Hepatocyte (in vitro differentiated cells): ENCODE measurements at regions not wholly inside any gene's neighbourhood (a gene's known extent, or its start where the extent isn't known, plus 50 kb on each side); places are given as distances from the start of the nearest gene placed in this dataset.
"Not testable (repeated sequence)": the region's sequence is repeated elsewhere in the genome, so short reads cannot be mapped to it uniquely, and the experiment has no call there.

ENCODE experiments used
- EZH2 ChIP-seq: fragments of 200-600 bp; sonication (generic); IDR thresholded peaks from 2 replicates; pipeline ENCODE4 v1.6.1; 2016; ENCODE audit warnings: antibody characterized with exemption, mild to moderate bottlenecking, borderline replicate concordance
- EZH2phosphoT487 ChIP-seq: fragments of 200-600 bp; sonication (generic); IDR thresholded peaks from one replicate; pipeline ENCODE4 v1.6.1; 2018; ENCODE audit warnings: antibody characterized with exemption, mild to moderate bottlenecking, low read depth, moderate library complexity; ENCODE audit not compliant: unreplicated experiment, severe bottlenecking
- TF ChIP-seq, protein P1 (sequence below): fragments of 200-600 bp; sonication (generic); IDR thresholded peaks from 2 replicates; pipeline ENCODE4 v1.5.1; 2016; ENCODE audit warnings: antibody characterized with exemption, mild to moderate bottlenecking; ENCODE audit not compliant: poor library complexity

DNA sequence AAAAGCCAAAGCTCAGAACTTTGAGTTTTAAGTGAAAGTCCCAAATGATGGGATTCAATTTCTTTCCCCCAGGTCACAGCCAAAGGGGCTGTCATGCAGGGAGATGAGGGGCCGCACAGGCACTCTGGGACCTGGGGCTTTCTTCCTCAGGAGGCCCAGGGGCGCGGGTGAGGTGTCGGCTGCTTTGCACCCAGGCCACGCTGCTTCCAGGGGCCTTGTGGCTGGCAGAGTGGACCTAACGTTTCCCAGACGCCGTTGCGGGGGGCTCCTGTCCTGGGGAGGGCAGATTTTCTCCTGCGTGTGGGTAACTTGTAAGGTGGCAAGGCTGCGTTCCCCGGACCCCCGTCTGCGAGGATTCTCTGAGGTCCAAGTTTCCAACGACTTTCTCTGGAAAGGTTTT, 350.0 kb downstream of the CNTNAP3B start:
- TF ChIP-seq, protein P1, sequence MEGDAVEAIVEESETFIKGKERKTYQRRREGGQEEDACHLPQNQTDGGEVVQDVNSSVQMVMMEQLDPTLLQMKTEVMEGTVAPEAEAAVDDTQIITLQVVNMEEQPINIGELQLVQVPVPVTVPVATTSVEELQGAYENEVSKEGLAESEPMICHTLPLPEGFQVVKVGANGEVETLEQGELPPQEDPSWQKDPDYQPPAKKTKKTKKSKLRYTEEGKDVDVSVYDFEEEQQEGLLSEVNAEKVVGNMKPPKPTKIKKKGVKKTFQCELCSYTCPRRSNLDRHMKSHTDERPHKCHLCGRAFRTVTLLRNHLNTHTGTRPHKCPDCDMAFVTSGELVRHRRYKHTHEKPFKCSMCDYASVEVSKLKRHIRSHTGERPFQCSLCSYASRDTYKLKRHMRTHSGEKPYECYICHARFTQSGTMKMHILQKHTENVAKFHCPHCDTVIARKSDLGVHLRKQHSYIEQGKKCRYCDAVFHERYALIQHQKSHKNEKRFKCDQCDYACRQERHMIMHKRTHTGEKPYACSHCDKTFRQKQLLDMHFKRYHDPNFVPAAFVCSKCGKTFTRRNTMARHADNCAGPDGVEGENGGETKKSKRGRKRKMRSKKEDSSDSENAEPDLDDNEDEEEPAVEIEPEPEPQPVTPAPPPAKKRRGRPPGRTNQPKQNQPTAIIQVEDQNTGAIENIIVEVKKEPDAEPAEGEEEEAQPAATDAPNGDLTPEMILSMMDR, result not testable (repeated sequence)
- not testable (repeated sequence) for TF ChIP-seq EZH2, EZH2phosphoT487
